HFF-Myc (cell line): ENCODE measurements at regions not wholly inside any gene's neighbourhood (a gene's known extent, or its start where the extent isn't known, plus 50 kb on each side); places are given as distances from the start of the nearest gene placed in this dataset.

Source experiments
- DNase-seq: peaks from one replicate; pipeline ENCODE4 v3.0.0-alpha.2; 2011; ENCODE audit warnings: low read depth; ENCODE audit errors: extremely low read depth
- H3K4me3 ChIP-seq: replicated peaks from 2 replicates; pipeline ENCODE4 v1.5.1; 2011; ENCODE audit warnings: low read depth, mild to moderate bottlenecking, control low read depth, low read length
- CTCF ChIP-seq: IDR thresholded peaks from 2 replicates; pipeline ENCODE4 v1.5.1; 2012; ENCODE audit warnings: mild to moderate bottlenecking, low read depth, low read length, control low read depth; ENCODE audit errors: missing control alignments

- no peak for DNase-seq
- H3K4me3 ChIP-seq: no peak overlapping the region
Measured at GRCh38 chr1:95941121-95941798, 707.2 kb downstream of the RWDD3 start.

GRCh38 chr1:95948023-95948422, 714.0 kb downstream of the RWDD3 start:
- no peak for DNase-seq
- H3K4me3 ChIP-seq: no peak overlapping the region
- TF ChIP-seq CTCF: no peak

More at GRCh38 chr1:95941121-95941798, 707.2 kb downstream of the RWDD3 start:
- no peak for TF ChIP-seq CTCF

- no peak overlapping the region for H3K4me3 ChIP-seq
- DNase-seq: no peak
- TF ChIP-seq CTCF: no peak
Measured at GRCh38 chr1:95951371-95952102, 717.5 kb downstream of the RWDD3 start.

- no peak for DNase-seq
- TF ChIP-seq CTCF: no peak
- H3K4me3 ChIP-seq: no peak overlapping the region
Measured at GRCh38 chr1:95953015-95953414, 719.0 kb downstream of the RWDD3 start.

- DNase-seq: no peak
- TF ChIP-seq CTCF: no peak
- no peak overlapping the region for H3K4me3 ChIP-seq
Measured at GRCh38 chr1:95954585-95954984, 720.6 kb downstream of the RWDD3 start.

GRCh38 chr1:95956215-95956614, 722.2 kb downstream of the RWDD3 start:
- no peak for DNase-seq
- no peak overlapping the region for H3K4me3 ChIP-seq

More at GRCh38 chr1:95956215-95956614, 722.2 kb downstream of the RWDD3 start:
- TF ChIP-seq CTCF: no peak
